Activated CD8-positive, alpha-beta T cell treated with anti-CD3 and anti-CD28 coated beads for 36 hours (primary cell): ENCODE measurements at regions not wholly inside any gene's neighbourhood (a gene's known extent, or its start where the extent isn't known, plus 50 kb on each side); places are given as distances from the start of the nearest gene placed in this dataset.

Experiments used
- ATAC-seq: fragments of 200-7000 bp; cut with Tn5 transposase; one replicate; pipeline ENCODE4 v1.10.0; 2021; ENCODE audit warnings: mild to moderate bottlenecking, moderate library complexity
- CTCF ChIA-PET: fragments of 350-600 bp; sonication (Branson Sonifier 250); formaldehyde crosslinking; loops from one replicate; lab custom pipeline; 2021; ENCODE audit warnings: antibody characterized with exemption; lab: Charles Lee
- POLR2A ChIA-PET: fragments of 350-600 bp; sonication (Branson Sonifier 250); formaldehyde crosslinking; loops from one replicate; lab custom pipeline; 2021; ENCODE audit warnings: antibody characterized with exemption; lab: Charles Lee
- DNase-seq: peaks from one replicate; pipeline ENCODE4 v3.0.0-alpha.2; 2020
- H3K27ac Mint-ChIP-seq: one replicate; pipeline ENCODE4 v1.8.0; 2021; ENCODE audit warnings: mild to moderate bottlenecking, mixed read lengths
- H3K27me3 Mint-ChIP-seq: one replicate; pipeline ENCODE4 v1.8.0; 2021; ENCODE audit warnings: mixed read lengths
- H3K36me3 Mint-ChIP-seq: one replicate; pipeline ENCODE4 v1.8.0; 2021; ENCODE audit warnings: low read depth, mixed read lengths
- H3K4me1 Mint-ChIP-seq: one replicate; pipeline ENCODE4 v1.8.0; 2021; ENCODE audit warnings: low read depth, mixed read lengths
- H3K4me3 Mint-ChIP-seq: one replicate; pipeline ENCODE4 v1.8.0; 2021; ENCODE audit warnings: mild to moderate bottlenecking, moderate library complexity, mixed read lengths
- H3K9me3 Mint-ChIP-seq: one replicate; pipeline ENCODE4 v1.8.0; 2021; ENCODE audit warnings: mixed read lengths
- intact Hi-C: fragments of 100-400 bp; cut with micrococcal nuclease; formaldehyde crosslinking; loops from one replicate; pipeline ENCODE4 v1.10.0; 2022
- TF ChIP-seq, protein P1 (sequence below): fragments of 200-600 bp; IDR thresholded peaks from one replicate; pipeline ENCODE4 v1.8.0; 2022; ENCODE audit warnings: antibody characterized with exemption, mild to moderate bottlenecking

DNA sequence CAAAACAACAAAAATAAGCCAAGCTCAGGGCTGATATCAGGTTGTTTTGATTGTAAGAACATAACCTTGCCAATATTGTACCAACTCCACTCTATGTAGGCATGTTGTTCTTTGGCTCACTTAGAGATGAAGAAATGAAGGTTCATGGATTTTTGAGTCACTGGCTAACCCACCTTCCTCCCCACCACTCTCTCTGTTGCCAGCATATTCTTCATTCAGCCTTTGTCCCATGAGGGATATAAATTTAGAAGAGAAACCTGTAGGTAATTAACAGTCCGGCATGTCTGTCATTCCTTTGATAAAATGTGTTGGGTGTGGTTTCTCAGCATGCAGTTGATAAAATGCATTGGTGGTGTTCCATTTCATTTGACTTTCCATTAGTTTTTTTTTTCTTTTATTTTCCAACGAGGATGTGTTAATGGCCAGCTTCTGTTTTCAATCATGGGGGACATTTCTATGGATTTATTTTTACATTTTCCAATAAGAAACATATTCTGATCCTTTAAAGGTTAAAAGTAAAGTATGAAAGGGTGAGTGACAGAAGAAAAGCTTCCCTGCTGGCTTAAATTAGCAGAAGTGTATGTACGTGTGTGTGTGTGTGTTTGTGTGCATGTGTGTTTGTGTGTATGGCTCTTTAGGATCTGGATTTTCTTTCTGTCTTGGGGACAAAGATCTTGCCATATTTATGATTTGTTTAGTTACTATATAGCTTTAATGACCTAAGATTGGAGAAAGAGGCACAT lies 166.2 kb upstream of the KCNJ16 start:
- no peaks in the 10 kb centered on the region for H3K4me1 Mint-ChIP-seq
- DNase-seq (no peak), ATAC-seq (no peak)
- CTCF ChIA-PET: interaction anchor here (0.7 kb wide), 1 partner anchor 10 kb away, joined by 3 read pairs; no protein-coding TSS in a partner anchor
- H3K27me3 Mint-ChIP-seq: no peaks in the 10 kb centered on the region
- POLR2A ChIA-PET: no interaction called here
- intact Hi-C loops: no loop called here
- no peaks in the 10 kb centered on the region for H3K36me3 Mint-ChIP-seq
- no peaks in the 10 kb centered on the region for H3K9me3 Mint-ChIP-seq
- H3K27ac Mint-ChIP-seq: no peak overlapping the region
- no peak overlapping the region for H3K4me3 Mint-ChIP-seq
- TF ChIP-seq, protein P1, sequence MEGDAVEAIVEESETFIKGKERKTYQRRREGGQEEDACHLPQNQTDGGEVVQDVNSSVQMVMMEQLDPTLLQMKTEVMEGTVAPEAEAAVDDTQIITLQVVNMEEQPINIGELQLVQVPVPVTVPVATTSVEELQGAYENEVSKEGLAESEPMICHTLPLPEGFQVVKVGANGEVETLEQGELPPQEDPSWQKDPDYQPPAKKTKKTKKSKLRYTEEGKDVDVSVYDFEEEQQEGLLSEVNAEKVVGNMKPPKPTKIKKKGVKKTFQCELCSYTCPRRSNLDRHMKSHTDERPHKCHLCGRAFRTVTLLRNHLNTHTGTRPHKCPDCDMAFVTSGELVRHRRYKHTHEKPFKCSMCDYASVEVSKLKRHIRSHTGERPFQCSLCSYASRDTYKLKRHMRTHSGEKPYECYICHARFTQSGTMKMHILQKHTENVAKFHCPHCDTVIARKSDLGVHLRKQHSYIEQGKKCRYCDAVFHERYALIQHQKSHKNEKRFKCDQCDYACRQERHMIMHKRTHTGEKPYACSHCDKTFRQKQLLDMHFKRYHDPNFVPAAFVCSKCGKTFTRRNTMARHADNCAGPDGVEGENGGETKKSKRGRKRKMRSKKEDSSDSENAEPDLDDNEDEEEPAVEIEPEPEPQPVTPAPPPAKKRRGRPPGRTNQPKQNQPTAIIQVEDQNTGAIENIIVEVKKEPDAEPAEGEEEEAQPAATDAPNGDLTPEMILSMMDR: no peak

DNA sequence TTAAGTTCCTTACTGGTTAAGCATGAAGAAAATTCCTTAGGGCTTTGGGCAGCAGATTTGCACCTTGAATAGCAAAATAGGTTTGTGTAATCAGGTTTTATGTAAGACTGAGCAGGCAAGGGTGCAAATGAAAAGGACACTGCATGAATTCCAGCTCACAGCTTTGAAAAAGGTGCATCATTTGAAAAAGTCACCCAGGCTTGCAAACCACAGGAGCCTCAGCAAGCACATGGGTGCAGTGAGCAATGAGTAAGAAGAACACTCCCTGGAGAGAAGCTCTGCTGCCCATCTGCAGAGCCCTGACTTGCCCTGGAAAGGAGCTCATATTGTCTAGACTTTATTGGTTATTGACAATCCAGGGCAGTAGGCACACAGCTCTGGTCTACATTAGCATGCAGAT lies 165.6 kb upstream of the KCNJ16 start:
- no peak overlapping the region for H3K27ac Mint-ChIP-seq
- TF ChIP-seq, protein P1: no peak
- no peak overlapping the region for H3K4me3 Mint-ChIP-seq

DNA sequence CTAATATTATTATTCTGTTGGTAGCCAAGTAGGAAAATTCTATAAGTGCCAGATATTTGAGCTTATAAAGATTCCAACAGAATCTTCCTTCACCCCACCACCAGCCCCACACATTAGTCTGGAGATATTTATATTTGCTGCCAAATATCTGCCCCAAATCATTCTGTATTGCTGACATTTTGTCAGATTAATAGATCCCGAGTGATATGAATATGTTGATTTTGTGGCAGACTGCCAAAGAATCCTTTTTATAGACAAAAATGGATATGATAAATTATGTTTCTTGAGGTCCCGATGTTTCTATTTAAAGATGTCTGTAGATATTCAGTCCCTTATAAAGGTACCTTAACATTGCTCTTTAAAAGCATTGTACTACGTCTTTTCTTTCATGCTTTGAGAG lies 162.2 kb upstream of the KCNJ16 start:
- DNase-seq (no peak), ATAC-seq (no peak)
- TF ChIP-seq, protein P1: no peak
- Mint-ChIP-seq H3K27ac (no peak overlapping the region), H3K36me3 (no peaks in the 10 kb centered on the region), H3K27me3 (no peaks in the 10 kb centered on the region), H3K4me1 (no peaks in the 10 kb centered on the region), H3K4me3 (no peak overlapping the region), H3K9me3 (no peaks in the 10 kb centered on the region)
- ChIA-PET POLR2A (no interaction called here), CTCF (no interaction called here)
- intact Hi-C loops: no loop called here

More for the DNA sequence above, 165.6 kb upstream of the KCNJ16 start:
- Mint-ChIP-seq H3K9me3 (no peaks in the 10 kb centered on the region), H3K4me1 (no peaks in the 10 kb centered on the region), H3K36me3 (no peaks in the 10 kb centered on the region), H3K27me3 (no peaks in the 10 kb centered on the region)
- DNase-seq (no peak), ATAC-seq (no peak)
- intact Hi-C loops: no loop called here
- ChIA-PET POLR2A (no interaction called here), CTCF (interaction anchor here (0.7 kb wide), 1 partner anchor 9 kb away, joined by 3 read pairs; no protein-coding TSS in a partner anchor)

DNA sequence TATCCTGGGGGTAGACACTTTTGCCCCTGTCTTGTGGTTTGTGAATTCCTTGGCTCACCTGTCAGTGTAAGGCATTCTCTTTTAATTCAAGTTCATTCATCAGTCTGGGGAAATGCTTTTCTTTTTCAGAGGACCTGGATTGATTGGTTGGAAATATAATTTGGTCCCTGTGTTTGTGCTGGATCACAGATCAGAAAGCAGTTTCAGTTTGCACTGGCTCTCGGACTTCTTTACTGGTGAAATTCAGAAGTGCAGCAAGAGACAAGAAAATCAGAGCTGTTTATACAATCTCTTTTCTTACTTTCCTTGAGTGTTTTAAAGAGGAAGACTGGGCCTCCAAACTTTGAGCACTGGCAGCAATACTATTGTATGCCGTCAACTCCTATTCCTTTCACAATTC lies 161.8 kb upstream of the KCNJ16 start:
- no peaks in the 10 kb centered on the region for H3K9me3 Mint-ChIP-seq
- TF ChIP-seq, protein P1: no peak
- intact Hi-C loops: no loop called here
- no peaks in the 10 kb centered on the region for H3K36me3 Mint-ChIP-seq
- ChIA-PET CTCF (no interaction called here), POLR2A (no interaction called here)
- no peaks in the 10 kb centered on the region for H3K4me1 Mint-ChIP-seq
- no peaks in the 10 kb centered on the region for H3K27me3 Mint-ChIP-seq
- DNase-seq (no peak), ATAC-seq (no peak)
- no peak overlapping the region for H3K4me3 Mint-ChIP-seq
- H3K27ac Mint-ChIP-seq: no peak overlapping the region

DNA sequence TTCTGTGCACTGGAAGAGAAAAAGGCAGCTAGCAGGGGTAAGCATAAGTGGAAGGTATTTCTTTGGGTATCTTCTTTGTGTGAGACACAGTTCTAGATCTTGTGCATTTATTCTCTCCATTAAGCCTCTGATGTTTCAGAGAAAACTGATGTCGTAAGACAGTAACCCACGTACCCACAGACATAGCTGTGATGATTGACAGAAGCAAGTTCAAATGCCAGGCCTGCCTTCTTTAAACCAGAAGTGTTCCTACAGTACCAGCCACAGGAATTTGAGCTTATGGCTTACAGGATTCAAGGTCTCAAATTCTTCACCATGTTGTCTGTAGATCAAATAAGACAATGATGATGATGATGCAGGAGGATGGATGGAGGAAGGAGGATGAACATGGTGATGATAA lies 161.4 kb upstream of the KCNJ16 start:
- ChIA-PET CTCF (no interaction called here), POLR2A (no interaction called here)
- intact Hi-C loops: no loop called here
- no peaks in the 10 kb centered on the region for H3K4me1 Mint-ChIP-seq
- DNase-seq (no peak), ATAC-seq (no peak)
- no peak overlapping the region for H3K4me3 Mint-ChIP-seq
- peaks cover under 1% of the 10 kb centered on the region for H3K27me3 Mint-ChIP-seq
- no peaks in the 10 kb centered on the region for H3K36me3 Mint-ChIP-seq
- no peak overlapping the region for H3K27ac Mint-ChIP-seq
- TF ChIP-seq, protein P1: no peak
- H3K9me3 Mint-ChIP-seq: no peaks in the 10 kb centered on the region
